ENCODE measurements at regions not wholly inside any gene's neighbourhood (a gene's known extent, or its start where the extent isn't known, plus 50 kb on each side); places are given as distances from the start of the nearest gene placed in this dataset.

DNA sequence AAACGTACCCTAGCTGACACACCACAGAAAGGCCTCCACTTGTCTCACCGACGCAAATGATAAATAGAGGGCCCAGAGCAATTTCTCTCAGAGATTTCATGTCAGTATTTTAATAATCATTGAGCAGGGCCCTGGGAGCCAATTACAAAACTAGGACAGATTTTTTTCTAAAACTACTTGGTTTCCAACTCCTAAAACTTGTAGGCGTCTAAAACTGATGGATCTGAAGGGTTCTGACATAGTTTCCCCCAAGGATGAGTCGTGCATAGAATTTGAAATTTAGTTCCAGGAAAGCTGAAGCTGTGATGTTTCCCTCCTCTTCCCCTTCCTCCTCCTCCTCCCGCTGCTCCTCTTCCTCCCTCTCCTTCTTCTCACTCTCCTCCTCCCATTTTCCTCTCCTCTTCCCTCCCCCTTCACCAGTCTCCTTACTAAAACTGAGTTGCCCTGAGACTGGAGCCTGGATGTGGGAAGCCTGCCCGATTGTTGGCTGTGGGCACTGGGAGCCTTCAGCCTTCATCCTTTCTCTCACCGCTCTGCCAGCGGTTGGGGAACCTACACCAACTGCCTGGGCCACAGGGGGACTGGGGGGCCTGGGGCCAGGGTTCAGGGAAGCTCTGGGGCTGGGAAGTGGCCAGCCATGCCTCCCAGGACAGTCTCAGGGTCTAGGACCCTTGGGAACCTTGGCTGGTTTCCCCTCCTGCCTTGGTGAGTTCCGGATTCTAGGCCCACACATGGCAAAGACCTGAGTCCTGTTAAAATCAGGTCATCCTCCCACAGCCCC lies 73.9 kb upstream of the SLC6A11 start:
- TF ChIP-seq, protein P1, sequence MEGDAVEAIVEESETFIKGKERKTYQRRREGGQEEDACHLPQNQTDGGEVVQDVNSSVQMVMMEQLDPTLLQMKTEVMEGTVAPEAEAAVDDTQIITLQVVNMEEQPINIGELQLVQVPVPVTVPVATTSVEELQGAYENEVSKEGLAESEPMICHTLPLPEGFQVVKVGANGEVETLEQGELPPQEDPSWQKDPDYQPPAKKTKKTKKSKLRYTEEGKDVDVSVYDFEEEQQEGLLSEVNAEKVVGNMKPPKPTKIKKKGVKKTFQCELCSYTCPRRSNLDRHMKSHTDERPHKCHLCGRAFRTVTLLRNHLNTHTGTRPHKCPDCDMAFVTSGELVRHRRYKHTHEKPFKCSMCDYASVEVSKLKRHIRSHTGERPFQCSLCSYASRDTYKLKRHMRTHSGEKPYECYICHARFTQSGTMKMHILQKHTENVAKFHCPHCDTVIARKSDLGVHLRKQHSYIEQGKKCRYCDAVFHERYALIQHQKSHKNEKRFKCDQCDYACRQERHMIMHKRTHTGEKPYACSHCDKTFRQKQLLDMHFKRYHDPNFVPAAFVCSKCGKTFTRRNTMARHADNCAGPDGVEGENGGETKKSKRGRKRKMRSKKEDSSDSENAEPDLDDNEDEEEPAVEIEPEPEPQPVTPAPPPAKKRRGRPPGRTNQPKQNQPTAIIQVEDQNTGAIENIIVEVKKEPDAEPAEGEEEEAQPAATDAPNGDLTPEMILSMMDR (conservative IDR thresholded peaks at IDR 0.05; ENCODE audit: low read depth, low read length) = no peak
- no peak for TF ChIP-seq EZH2 (IDR thresholded peaks at IDR 0.05; ENCODE audit: borderline replicate concordance, low read depth, low read length, poor library complexity, severe bottlenecking)

All from A673 (cell line).